ENCODE measurements at regions not wholly inside any gene's neighbourhood (a gene's known extent, or its start where the extent isn't known, plus 50 kb on each side); places are given as distances from the start of the nearest gene placed in this dataset.

GRCh38 chr13:64186071-64186470, 2770.4 kb upstream of the PCDH20 start:
- no peak for TF ChIP-seq CTCF (IDR thresholded peaks at IDR 0.05)
- ATAC-seq (ENCODE audit: low FRiP score) = no peak

GRCh38 chr13:64180756-64181155, 2765.1 kb upstream of the PCDH20 start:
- DNase-seq (ENCODE audit: low spot score) (no peak), ATAC-seq (ENCODE audit: low FRiP score) (no peak)
- TF ChIP-seq CTCF (IDR thresholded peaks at IDR 0.05) = no peak

More at GRCh38 chr13:64186071-64186470, 2770.4 kb upstream of the PCDH20 start:
- no peak for DNase-seq (ENCODE audit: low spot score)

- ATAC-seq (ENCODE audit: low FRiP score) = no peak
Observed at GRCh38 chr13:64165826-64166225, 2750.2 kb upstream of the PCDH20 start.

GRCh38 chr13:64164435-64164834, 2748.8 kb upstream of the PCDH20 start:
- ATAC-seq (ENCODE audit: low FRiP score) (no peak), DNase-seq (ENCODE audit: low spot score) (no peak)
- no peak for TF ChIP-seq CTCF (IDR thresholded peaks at IDR 0.05)

More at GRCh38 chr13:64165826-64166225, 2750.2 kb upstream of the PCDH20 start:
- DNase-seq (ENCODE audit: low spot score) = no peak
- no peak for TF ChIP-seq CTCF (IDR thresholded peaks at IDR 0.05)

- no peak for ATAC-seq (ENCODE audit: low FRiP score)
- TF ChIP-seq CTCF (IDR thresholded peaks at IDR 0.05) = no peak
- DNase-seq (ENCODE audit: low spot score) = no peak
Observed at GRCh38 chr13:64160479-64160878, 2744.8 kb upstream of the PCDH20 start.

- no peak for ATAC-seq (ENCODE audit: low FRiP score)
- no peak for TF ChIP-seq CTCF (IDR thresholded peaks at IDR 0.05)
Observed at GRCh38 chr13:64158908-64159307, 2743.3 kb upstream of the PCDH20 start.

GRCh38 chr13:64154514-64154913, 2738.9 kb upstream of the PCDH20 start:
- no peak for TF ChIP-seq CTCF (IDR thresholded peaks at IDR 0.05)
- DNase-seq (ENCODE audit: low spot score) (no peak), ATAC-seq (ENCODE audit: low FRiP score) (no peak)

More at GRCh38 chr13:64158908-64159307, 2743.3 kb upstream of the PCDH20 start:
- DNase-seq (ENCODE audit: low spot score) = no peak

All from omental fat pad (tissue), 3 donors.